Limb (tissue), 2 donors: ENCODE measurements at regions not wholly inside any gene's neighbourhood (a gene's known extent, or its start where the extent isn't known, plus 50 kb on each side); places are given as distances from the start of the nearest gene placed in this dataset.
A peak's percentile ranks its signal among the peaks of the same experiment; 100 is the strongest.

Experiments used
- DNase-seq, 2 donors: peaks; one replicate each; pipeline ENCODE4 v3.0.0-alpha.2; 2016; ENCODE audit errors: extremely low spot score in 2 of 2

DNA sequence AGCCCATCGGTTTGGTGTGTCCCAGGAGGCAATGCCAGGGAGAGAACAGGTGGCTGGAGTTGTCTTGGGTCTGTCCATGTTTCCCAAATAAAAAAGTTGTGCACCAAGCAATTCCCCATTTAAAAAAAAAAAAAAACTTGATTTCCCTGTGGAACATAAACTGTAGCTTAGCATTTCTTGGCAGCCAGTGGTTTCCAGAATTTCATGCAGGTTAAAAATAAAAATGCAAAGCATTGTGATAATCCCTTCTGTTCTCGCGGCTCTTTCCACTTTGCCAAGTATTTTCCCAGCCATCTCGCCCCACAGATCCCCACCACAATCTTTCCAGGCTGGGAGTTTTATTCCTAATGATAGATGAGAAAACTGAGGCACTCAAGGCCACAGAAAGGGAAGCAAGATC, 51.4 kb upstream of the MSX1 start:
- no peak for DNase-seq

DNA sequence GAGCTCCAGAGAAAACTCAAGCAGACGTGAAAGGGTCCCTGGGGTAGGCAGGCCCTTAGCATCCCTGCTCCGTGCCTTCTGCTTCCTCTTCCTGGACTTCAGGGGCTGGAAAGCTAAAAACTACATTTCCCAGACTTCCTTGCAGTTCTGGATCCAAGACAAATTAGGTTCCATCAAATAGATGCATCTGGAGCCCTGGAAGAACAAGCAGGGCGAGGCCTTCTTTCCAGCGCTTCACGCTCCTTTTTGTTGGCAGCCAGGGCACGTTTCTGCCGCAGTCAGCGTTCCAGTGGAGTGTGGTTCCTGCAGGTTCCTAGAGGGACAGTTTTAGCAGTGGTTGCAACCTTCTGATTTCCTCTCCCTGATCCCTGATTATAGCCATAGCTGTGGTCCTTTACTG, 53.6 kb upstream of the MSX1 start:
- peak in 1 of 2 donors; percentile 11 for DNase-seq

DNA sequence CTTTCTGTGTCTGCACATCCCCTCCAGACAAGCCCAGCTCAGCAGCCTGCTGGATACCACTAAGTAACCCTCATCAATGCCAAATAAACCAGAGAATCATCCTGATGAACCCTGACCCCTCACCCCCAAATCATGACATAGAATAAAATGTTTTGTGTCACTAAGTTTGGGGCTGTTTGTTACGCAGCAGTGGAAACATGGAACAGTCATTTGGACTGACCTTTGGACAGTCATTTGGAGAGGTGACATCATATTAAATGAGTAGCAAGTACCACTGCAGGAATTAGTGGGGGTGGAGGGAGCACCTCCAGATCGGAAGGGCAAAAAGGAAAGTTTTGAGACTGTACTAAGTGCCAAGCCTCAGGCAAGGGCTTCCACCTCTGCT, 55.6 kb upstream of the MSX1 start:
- DNase-seq: no peak

DNA sequence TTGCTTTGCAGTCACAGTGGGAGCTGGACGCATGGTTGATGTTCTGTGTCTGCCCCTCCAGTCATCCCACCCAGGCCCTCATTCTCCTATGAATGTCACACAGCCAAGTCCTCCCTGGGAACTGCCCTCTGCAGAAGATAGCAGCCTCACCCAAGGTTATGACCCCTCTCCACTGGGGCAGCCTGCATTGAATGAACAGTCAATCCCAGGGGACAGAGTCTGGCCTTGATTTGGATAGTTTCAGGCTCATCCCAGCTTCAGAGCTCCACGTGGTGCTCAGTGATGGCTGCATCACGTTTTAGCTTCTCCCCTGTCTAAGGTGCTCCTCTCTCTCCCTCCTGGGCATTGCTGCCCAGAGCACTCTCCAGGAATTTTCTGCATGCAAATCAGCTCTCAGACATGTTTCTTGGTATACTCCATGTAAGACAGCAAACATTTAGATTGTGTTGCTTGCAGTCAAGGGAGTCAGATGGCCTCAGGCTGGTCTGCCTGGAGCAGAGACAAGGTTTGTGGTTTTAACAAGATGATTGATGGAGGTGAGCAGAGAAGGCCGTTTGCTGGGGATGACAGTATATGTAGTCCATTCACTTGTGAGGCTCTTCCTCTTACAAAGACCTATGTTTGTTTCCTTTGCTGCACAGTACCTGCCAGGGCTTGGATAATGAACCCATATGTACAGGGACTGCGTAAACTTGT, 56.1 kb upstream of the MSX1 start:
- no peak for DNase-seq

DNA sequence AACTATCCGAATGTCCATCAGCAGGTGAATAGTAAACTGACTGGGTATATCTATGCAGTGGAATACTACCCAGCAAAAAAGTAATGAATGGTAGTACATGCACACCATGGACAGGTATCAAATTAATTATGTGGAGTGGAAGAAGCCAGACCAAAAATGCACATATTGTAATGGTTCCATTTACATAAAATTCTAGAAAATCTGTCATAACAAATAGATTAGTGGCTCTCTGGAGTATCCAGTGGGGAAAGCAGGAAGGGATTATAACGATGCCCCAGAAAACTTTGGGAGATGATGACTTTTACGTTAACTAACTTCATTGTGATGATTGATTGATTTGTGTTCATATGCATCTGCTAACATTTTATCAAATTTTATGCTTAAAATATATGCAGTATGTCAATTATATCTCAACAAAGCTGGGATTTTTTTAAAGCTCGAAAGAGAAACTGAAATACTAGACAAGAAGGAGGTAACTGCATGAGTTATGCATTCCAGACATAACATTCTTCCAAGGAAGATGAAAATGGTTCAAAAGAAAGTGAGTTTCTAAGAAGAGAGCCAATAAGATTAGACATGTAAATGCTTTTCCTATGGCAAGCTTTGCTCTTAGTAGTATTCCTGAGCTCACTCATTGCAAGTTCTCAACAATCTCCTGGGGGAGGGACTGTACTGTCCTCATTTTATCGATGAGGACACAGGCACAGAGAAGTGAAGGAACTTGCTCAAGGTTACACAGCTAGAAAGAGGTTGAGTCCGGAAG, 58.6 kb upstream of the MSX1 start:
- DNase-seq: no peak

DNA sequence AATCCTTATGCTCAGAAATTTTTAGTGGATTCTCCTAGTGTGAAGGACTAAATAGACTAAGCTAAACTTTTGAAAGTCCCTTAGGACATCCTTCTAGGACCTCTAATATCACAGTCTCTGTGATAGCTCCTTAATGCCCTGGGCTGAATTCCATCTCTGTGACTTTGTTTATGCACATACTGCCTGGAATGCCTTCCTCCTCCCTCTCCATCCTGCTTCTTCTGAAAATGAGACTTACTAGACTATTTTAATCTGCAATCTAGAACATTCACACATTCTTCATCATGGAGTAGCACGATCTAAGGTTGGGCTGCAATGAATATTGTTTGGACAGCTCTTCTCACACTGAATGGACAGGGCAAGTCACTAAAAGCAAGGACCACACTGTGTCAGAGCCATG, 65.0 kb upstream of the MSX1 start:
- DNase-seq: no peak

DNA sequence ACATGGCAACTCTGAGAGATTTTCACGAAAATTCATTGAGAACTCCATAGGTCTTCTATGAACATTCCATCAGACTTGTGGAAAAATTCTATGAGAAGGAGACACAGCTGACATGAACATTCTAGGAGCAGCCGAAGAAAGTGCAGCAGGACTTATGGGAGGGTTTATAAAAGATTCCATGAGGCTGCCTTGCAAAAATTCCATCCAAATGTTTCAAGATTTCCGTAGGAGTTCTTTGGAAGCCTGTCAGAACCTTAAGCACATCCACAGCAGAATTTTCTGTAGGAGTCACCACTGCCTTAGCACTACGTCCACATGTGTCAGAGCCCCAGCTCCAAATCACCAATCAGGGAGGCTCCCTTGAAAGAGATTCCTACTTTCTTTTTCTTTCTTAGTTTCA, 67.0 kb upstream of the MSX1 start:
- peak in 1 of 2 donors; percentile 22 for DNase-seq

DNA sequence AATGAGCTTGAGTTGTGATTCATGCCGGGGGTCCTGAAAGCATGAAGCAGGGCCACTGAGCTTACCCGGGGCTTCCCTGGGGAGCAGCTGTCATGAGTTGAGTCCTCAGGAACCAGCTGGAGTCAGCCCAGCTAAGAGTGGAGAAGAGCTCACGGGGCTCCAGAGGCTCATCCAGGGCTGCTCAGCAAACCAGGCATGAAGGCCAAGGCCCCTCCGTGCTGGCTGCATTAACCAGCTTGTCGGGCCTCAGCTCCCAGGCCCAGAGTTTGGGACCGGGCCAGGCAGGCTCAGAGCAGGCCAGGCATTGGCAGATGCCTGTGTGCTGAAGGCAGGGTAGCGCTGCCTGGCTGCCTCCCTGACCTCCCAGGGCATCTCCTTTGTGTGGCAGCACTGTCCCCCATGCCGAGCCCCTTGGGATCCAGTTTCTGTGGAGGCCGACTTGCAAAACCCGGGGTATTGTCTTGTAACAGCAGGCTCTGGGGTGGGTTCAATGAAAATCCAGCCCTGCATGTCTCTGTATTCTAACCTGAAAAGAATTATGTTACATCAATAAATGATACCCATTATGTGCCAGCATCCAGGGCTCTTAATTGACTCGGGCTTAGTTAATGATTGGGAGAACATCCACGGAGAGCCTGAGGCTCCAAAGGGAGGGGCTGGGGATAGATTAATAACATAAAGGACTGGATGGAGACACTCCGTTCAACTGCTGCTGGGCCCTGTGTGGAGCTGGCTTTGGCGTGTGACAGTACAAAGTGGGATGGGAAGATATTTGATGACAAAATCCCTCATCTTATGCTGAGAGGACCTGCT, 68.0 kb upstream of the MSX1 start:
- peak in 1 of 2 donors; percentile 63 for DNase-seq

DNA sequence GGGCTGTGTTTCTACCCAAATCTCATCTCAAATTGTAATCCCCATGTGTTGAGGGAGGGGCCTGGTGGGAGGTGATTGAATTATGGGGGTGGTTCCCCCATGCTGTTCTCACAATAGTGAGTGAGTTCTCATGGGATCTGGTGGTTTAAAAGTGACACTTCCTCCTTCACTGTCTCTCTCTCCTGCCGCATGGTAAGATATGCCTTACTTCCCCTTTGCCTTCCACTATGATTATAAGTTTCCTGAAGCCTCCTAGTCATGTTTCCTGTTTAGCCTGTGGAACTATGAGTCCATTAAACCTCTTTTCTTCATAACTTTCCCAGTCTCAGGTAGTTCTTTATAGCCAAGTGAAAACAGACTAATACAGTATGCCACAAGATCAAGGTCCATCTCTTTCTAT, 70.0 kb upstream of the MSX1 start:
- no peak for DNase-seq

DNA sequence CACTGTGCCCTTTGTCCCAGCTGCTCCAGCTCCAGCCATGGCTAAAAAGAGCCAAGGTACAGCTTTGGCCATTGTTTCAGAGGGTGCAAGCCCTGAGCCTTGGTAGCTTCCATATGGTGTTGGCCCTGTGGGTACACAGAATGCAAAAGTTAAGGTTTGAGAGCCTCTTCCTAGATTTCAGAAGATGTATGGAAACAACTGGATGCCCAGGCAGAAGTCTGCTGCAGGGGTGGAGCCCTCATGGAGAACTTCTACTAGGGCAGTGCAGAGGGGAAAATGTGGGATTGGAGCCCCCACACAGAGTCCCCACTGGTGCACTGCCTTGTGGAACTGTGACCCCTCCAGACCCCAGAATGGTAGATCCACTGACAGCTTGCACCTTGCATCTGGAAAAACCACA, 70.9 kb upstream of the MSX1 start:
- DNase-seq: no peak

DNA sequence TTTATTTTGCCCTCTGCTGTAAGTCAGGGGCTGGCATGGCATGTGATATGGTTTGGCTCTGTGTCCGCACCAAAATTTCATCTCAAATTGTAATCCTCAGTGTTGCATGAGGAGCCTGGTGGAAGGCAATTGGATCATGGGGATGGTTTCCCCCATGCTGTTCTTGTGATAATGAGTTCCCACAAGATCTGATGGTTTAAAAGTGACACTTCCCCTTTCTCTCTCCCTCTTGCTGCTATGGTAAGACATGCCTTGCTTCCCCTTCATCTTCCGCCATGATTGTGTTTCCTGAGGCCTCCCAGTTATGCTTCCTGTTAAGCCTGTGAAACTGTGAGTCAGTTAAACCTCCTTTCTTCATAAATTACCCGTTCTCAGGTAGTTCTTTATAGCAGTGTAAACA, 72.0 kb upstream of the MSX1 start:
- no peak for DNase-seq

DNA sequence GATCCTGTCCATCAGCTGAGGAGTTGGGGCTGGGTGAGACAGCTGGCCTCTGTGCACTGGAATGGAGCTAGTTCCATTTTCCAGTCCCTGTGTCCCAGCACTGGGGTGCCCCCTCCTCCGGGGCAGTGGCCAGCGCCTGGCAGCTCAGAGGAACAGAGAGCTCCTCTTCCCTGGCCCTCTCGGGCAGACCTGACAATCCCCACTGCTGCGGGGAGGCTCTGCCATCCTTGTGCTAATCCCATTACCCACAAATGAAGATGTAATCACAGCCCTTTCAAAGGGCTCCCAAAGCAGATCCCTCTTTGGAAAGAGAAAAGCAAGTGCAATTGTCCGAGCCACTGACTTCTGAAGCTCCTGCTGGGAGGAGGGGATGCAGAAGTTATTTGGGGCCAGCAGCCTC, 75.1 kb upstream of the MSX1 start:
- DNase-seq: no peak

DNA sequence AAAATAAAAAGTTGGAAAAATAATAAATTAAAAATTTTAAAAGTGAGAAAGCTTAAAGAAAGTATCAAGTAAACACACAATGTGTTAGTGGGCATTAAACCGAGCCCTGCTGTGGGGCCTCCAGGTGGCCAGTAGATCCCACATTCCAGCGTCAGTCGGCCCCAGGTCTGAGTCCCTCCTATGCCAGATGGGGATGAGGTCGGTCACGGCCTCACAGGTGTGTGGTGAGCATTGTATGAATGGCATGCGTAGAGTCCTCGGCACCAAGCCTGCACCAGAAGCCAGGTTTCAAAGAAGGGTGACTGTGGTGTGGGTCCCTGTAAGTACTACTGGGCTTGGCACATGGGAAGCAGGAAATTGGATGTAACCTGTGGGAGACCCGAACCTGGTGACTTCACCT, 75.6 kb upstream of the MSX1 start:
- DNase-seq: no peak

DNA sequence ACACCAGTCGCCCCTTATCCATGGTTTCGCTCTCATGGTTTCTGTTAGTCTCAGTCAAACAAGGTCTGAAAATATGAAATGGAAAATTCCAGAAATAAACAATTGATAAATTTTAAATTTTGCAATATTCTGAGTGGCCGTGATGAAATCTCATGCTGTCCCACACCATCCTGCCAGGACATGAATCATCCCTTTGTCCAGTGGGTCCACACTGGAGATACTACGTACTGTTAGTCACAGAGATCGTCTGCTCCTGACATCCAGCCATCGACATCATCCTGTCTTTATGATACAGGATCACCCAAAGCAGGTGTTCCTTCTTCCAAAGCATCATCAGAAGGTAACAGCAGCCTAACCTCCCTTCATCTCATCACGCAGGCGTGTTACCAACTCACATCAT, 76.5 kb upstream of the MSX1 start:
- DNase-seq: no peak

DNA sequence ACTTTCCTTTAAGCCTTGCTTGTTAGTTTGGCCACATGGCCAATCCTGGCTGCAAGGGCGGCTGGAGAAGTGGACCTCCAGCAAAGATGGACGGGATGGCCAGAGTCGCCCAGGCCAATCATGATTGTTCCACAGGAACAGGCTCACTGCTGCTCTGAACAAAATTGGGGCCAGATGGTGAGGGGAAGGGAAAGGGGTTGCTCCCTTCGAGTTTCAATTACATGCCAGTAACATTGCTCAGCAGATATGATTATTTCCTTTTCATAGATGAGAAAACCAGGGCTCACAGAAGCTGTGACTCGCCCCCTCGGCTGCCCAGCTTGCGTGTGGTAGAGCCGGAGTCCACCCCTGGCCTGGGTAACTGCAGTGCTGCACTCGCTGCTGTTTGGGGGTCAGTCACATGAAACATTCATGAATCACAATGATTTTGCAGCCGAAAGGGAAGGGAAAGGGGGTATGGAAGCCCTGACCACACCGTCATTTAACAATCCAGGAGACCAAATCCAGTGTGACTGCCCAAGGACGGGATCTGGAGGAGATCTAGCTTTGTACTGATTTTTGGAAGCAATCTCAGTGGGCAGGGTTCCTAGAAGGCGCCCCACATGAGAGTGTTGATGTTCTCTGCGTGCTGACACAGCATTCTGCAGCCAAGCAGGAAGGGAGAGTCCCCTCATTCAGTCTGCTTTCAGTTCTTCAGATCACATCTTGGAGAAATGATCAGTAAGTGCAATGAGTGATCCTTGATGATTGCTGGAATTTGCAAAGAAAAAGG, 77.3 kb upstream of the MSX1 start:
- DNase-seq: no peak

DNA sequence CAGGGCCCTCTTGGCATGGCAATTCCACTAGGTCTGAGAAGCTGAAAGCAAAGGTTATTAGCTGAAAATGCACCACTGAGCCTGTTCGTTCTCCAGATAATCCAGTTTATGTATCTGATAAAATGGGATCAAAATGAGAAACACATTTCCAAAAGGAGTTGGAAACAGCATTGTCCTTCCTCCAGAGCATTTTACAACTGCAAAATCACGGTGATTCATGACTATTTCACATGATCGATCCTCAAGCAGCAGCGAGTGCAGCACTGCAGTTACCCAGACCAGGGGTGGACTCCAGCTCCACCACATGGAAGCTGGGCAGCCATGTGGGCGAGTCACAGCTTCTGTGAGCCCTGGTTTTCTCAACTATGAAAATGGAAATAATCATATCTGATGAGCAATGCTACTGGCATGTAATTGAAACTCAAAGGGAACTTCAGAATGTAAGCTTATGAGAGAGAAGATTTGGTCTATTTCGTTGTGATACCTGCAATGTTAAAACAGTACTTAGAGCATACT, 78.7 kb upstream of the MSX1 start:
- DNase-seq: no peak

DNA sequence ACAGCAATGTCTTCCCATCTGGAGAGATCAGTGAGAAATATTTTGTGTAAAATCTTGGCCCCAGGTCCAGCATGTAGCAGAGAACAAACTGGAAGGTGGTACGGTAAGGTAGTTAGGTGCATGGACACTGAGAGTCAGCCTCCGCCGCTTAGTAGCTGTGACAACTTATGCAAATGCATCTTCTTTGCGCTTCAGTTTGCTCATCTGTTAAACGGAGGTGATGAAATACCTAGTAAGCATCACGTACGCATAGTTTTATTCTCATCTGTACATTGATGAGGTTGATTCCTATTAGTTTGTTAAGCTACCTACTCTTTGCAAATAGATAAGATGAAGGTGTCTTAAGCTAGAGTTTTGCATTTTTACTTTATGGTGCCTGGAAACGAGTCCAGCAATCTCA, 80.0 kb upstream of the MSX1 start:
- DNase-seq: no peak

DNA sequence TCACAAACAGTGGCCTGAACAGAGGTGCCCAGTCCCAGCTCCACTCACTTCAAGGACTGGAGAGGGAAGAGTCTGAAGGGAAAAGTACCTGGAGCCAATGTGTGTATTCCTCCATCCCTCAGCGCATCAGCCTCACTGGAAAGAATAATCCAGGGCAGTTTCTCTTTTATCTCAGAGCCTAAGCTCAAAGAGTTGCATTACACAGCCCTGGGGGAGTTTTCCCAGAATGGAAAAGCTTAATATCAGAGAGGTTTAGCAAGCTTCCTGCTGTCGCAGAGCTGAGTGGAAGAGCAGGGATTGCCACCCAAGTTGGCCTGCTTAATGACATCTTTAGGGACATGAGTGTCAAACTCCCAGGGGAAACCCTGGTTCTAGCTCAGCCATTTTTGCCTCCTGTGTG, 80.4 kb upstream of the MSX1 start:
- no peak for DNase-seq

DNA sequence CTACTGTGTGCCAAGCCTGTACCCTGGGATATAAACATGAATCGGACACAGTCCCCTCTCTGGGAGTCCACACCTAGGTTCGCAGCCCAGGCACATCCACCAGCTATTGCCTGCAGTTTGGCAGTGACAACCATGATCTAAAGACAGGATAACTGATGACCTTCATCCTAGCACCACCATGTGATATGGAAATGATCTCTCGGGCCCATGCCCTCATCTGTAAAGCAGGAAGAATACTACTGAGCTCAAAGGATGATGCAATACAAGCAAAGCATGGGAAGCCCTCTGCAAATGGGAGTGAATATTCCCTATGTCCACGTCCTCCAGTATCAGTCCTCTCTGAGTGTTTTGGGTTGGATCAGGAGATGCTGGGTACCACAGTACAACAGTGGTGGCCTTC, 80.9 kb upstream of the MSX1 start:
- no peak for DNase-seq

DNA sequence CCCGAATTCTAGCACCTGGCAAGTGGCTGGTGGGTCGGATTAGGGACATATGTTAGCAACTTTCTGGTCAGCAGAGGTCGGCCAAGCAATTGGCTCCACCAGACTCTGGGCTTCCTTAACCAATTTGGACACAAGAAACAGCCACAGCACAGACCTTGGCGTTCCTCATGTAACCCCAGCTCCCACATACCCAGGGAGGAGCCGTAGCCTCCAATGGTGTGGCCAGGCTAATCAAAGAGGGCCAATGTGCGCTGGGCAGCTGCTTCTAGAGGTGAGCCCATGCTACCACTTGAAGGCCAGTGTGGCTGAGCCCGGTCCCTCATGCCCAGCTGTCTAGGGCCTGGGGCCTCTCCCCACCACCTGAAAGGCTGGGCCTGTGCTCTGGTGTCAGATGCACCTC, 82.5 kb upstream of the MSX1 start:
- DNase-seq: no peak

DNA sequence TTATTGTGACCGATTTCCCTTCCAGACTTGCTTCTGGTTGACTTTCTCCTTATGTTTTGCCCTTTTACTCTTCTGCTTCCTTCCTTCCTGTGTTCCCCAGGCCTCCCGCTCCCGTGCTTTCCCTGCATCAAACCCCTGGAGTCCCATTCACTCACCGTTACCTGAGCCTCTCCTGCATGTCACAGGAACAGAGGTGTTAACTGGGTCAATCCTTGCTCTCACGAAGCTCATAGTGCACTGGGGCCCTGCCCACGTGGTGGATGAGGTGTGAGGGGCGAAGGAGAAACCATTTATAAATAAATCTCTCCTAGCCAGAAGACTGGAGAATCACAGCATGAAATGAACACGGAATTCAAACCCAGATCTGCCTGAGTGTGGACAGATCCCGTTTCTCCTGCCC, 83.1 kb upstream of the MSX1 start:
- no peak for DNase-seq
